Activated CD8-positive, alpha-beta memory T cell treated with anti-CD3 and anti-CD28 coated beads, Interleukin-2, amount 50 U/mL, for 4 hours (primary cell): ENCODE measurements at regions not wholly inside any gene's neighbourhood (a gene's known extent, or its start where the extent isn't known, plus 50 kb on each side); places are given as distances from the start of the nearest gene placed in this dataset.
"Not testable (repeated sequence)": the region's sequence is repeated elsewhere in the genome, so short reads cannot be mapped to it uniquely, and the experiment has no call there.

Source experiments
- DNase-seq: peaks from one replicate; pipeline ENCODE4 v3.0.0-alpha.2; 2020

- DNase-seq = no peak
These were observed 154.9 kb downstream of the ASB9 start for GRCh38 chrX:15114743-15115566.

GRCh38 chrX:15107367-15107988 lies 162.4 kb downstream of the ASB9 start:
- DNase-seq = no peak

- no peak for DNase-seq
These were observed 171.4 kb downstream of the ASB9 start for GRCh38 chrX:15098505-15098904.

- no peak for DNase-seq
These were observed 182.1 kb downstream of the ASB9 start for GRCh38 chrX:15087747-15088146.

GRCh38 chrX:15073313-15073712 lies 196.6 kb downstream of the ASB9 start:
- no peak for DNase-seq

- DNase-seq = no peak
These were observed 197.0 kb downstream of the ASB9 start for GRCh38 chrX:15072880-15073279.

GRCh38 chrX:15072259-15072658 lies 197.6 kb downstream of the ASB9 start:
- DNase-seq = no peak

- DNase-seq = no peak
These were observed 186.3 kb downstream of the MOSPD2 start for GRCh38 chrX:15059474-15059873.

- DNase-seq = no peak
These were observed 182.8 kb downstream of the MOSPD2 start for GRCh38 chrX:15056044-15056443.

- DNase-seq = no peak
These were observed 182.1 kb downstream of the MOSPD2 start for GRCh38 chrX:15055146-15055930.

GRCh38 chrX:15050395-15050794 lies 177.2 kb downstream of the MOSPD2 start:
- no peak for DNase-seq

GRCh38 chrX:15043538-15043937 lies 170.3 kb downstream of the MOSPD2 start:
- no peak for DNase-seq

GRCh38 chrX:15033917-15034316 lies 160.7 kb downstream of the MOSPD2 start:
- DNase-seq = no peak

- DNase-seq = no peak
These were observed 144.3 kb downstream of the MOSPD2 start for GRCh38 chrX:15017491-15017890.

- no peak for DNase-seq
These were observed 142.8 kb downstream of the MOSPD2 start for GRCh38 chrX:15016051-15016450.

- DNase-seq = no peak
These were observed 141.1 kb downstream of the MOSPD2 start for GRCh38 chrX:15014281-15014680.

GRCh38 chrX:15013461-15013860 lies 140.2 kb downstream of the MOSPD2 start:
- no peak for DNase-seq

GRCh38 chrX:14997271-14997670 lies 124.0 kb downstream of the MOSPD2 start:
- DNase-seq = no peak

GRCh38 chrX:14984425-14984824 lies 111.2 kb downstream of the MOSPD2 start:
- not testable (repeated sequence) for DNase-seq
